ENCODE measurements at regions not wholly inside any gene's neighbourhood (a gene's known extent, or its start where the extent isn't known, plus 50 kb on each side); places are given as distances from the start of the nearest gene placed in this dataset.
A peak's percentile ranks its signal among the peaks of the same experiment; 100 is the strongest.

DNA sequence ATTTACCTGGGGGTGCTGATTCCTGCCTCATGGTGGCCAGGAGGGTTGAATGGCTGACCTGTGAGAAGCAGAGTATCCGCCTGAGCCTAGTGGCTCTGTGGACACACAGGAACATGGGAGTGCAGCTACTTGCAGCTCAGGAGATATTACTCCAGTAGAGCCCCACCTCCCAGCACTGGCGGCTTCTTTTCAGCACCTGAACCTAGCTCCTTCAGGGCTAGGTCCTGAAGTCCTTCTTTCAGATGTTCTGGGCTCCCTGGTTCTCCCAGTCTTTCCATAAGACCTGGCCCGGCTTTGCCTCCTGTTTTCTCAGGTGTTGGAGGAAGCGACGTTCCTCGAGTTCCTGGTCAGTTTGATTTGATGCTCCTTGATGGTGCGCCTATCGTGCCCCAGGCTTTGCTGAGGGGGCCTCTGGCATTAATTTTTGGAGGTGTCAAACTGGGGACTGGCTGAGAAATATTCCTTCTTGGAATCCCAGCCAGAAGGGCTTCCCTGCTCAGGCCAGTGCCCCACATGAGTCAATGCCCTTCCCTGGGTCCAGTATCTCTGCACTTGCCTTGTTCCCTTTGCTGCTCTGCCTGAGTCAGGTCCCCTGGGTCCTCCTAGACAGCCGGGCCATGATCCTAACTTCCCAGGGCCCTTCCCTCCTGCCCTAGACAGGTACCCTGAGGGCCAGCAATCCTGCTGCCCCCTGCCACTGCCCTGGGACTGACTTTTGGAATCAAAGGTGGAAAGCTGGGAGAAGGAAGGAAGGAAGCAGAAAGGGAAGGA is 110.7 kb upstream of the HAAO start:
- no peaks in the 10 kb centered on the region for H3K9me1 ChIP-seq (ENCODE audit: control insufficient read depth, extremely low read depth, insufficient read depth, low read length)
- dilution Hi-C loops (cut with MboI; ENCODE audit: extremely low pct_ligation_motif_present, low sequenced_read_pairs), result no loop called here
- H2AFZ ChIP-seq (ENCODE audit: control insufficient read depth, low read length), result no peak overlapping the region
- H3K79me2 ChIP-seq (ENCODE audit: control insufficient read depth, insufficient read depth, low read length), result no peaks in the 10 kb centered on the region
- H3K36me3 ChIP-seq (ENCODE audit: control insufficient read depth in 2 of 2, extremely low read depth in 1 of 2, insufficient read depth in 2 of 2, low read length in 2 of 2), result no peaks in the 10 kb centered on the region
- no peak for DNase-seq (ENCODE audit: low read depth, low spot score)
- H3K27ac ChIP-seq (ENCODE audit: control insufficient read depth, insufficient read depth, low read length), result no peak overlapping the region
- no peak for FAIRE-seq
- H4K20me1 ChIP-seq (ENCODE audit: control insufficient read depth, extremely low read depth, insufficient read depth, low read length), result no peaks in the 10 kb centered on the region
- H3K9me3 ChIP-seq (ENCODE audit: control insufficient read depth, low read depth, low read length), result no peaks in the 10 kb centered on the region
- H3K4me2 ChIP-seq (ENCODE audit: control insufficient read depth, extremely low read depth, insufficient read depth, low read depth, low read length), result no peak overlapping the region
- H3K4me3 ChIP-seq (ENCODE audit: control insufficient read depth in 2 of 3, extremely low read depth in 1 of 3, insufficient read depth in 2 of 3, low read depth in 1 of 3, low read length in 3 of 3), result no peak overlapping the region
- TF ChIP-seq, protein P1, sequence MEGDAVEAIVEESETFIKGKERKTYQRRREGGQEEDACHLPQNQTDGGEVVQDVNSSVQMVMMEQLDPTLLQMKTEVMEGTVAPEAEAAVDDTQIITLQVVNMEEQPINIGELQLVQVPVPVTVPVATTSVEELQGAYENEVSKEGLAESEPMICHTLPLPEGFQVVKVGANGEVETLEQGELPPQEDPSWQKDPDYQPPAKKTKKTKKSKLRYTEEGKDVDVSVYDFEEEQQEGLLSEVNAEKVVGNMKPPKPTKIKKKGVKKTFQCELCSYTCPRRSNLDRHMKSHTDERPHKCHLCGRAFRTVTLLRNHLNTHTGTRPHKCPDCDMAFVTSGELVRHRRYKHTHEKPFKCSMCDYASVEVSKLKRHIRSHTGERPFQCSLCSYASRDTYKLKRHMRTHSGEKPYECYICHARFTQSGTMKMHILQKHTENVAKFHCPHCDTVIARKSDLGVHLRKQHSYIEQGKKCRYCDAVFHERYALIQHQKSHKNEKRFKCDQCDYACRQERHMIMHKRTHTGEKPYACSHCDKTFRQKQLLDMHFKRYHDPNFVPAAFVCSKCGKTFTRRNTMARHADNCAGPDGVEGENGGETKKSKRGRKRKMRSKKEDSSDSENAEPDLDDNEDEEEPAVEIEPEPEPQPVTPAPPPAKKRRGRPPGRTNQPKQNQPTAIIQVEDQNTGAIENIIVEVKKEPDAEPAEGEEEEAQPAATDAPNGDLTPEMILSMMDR (optimal IDR thresholded peaks at IDR 0.05 in 1 of 3, IDR thresholded peaks at IDR 0.05 in 1 of 3, conservative IDR thresholded peaks at IDR 0.05 in 1 of 3; ENCODE audit: extremely low read depth in 1 of 3, insufficient read depth in 2 of 3, low read length in 3 of 3), result no peak
- H3K27me3 ChIP-seq (ENCODE audit: control insufficient read depth, extremely low read depth, insufficient read depth, low read length), result no peaks in the 10 kb centered on the region
- H3K4me1 ChIP-seq (ENCODE audit: control insufficient read depth, extremely low read depth, insufficient read depth, low read length), result peaks cover 34% of the 10 kb centered on the region
- H3K9ac ChIP-seq (ENCODE audit: control insufficient read depth, extremely low read depth, insufficient read depth, low read length), result no peak overlapping the region

GRCh38 chr2:42901076-42901640 is 108.8 kb upstream of the HAAO start:
- no peak overlapping the region for H2AFZ ChIP-seq (ENCODE audit: control insufficient read depth, low read length)
- H3K4me3 ChIP-seq (ENCODE audit: control insufficient read depth in 2 of 3, extremely low read depth in 1 of 3, insufficient read depth in 2 of 3, low read depth in 1 of 3, low read length in 3 of 3), result no peak overlapping the region
- H3K27ac ChIP-seq (ENCODE audit: control insufficient read depth, insufficient read depth, low read length), result no peak overlapping the region
- no peaks in the 10 kb centered on the region for H3K9me3 ChIP-seq (ENCODE audit: control insufficient read depth, low read depth, low read length)
- peak; percentile 52 for FAIRE-seq
- peaks cover 33% of the 10 kb centered on the region for H3K4me1 ChIP-seq (ENCODE audit: control insufficient read depth, extremely low read depth, insufficient read depth, low read length)
- dilution Hi-C loops (cut with MboI; ENCODE audit: extremely low pct_ligation_motif_present, low sequenced_read_pairs), result no loop called here
- H3K9me1 ChIP-seq (ENCODE audit: control insufficient read depth, extremely low read depth, insufficient read depth, low read length), result no peaks in the 10 kb centered on the region
- no peak overlapping the region for H3K4me2 ChIP-seq (ENCODE audit: control insufficient read depth, extremely low read depth, insufficient read depth, low read depth, low read length)
- TF ChIP-seq EZH2 (IDR thresholded peaks at IDR 0.05; ENCODE audit: low read length), result no peak
- TF ChIP-seq, protein P1 (optimal IDR thresholded peaks at IDR 0.05 in 1 of 3, IDR thresholded peaks at IDR 0.05 in 1 of 3, conservative IDR thresholded peaks at IDR 0.05 in 1 of 3; ENCODE audit: extremely low read depth in 1 of 3, insufficient read depth in 2 of 3, low read length in 3 of 3), result no peak
- no peaks in the 10 kb centered on the region for H3K79me2 ChIP-seq (ENCODE audit: control insufficient read depth, insufficient read depth, low read length)
- H3K9ac ChIP-seq (ENCODE audit: control insufficient read depth, extremely low read depth, insufficient read depth, low read length), result no peak overlapping the region
- no peaks in the 10 kb centered on the region for H3K27me3 ChIP-seq (ENCODE audit: control insufficient read depth, extremely low read depth, insufficient read depth, low read length)
- H4K20me1 ChIP-seq (ENCODE audit: control insufficient read depth, extremely low read depth, insufficient read depth, low read length), result no peaks in the 10 kb centered on the region
- H3K36me3 ChIP-seq (ENCODE audit: control insufficient read depth in 2 of 2, extremely low read depth in 1 of 2, insufficient read depth in 2 of 2, low read length in 2 of 2), result no peaks in the 10 kb centered on the region
- no peak for DNase-seq (ENCODE audit: low read depth, low spot score)

All from keratinocyte (primary cell).